ENCODE measurements at regions not wholly inside any gene's neighbourhood (a gene's known extent, or its start where the extent isn't known, plus 50 kb on each side); places are given as distances from the start of the nearest gene placed in this dataset.

- Histone ChIP-seq H3K36me3 (no peaks in the 10 kb centered on the region), H3K9ac (no peak overlapping the region), H3K4me1 (no peaks in the 10 kb centered on the region), H3K27me3 (no peaks in the 10 kb centered on the region), H3K9me3 (ENCODE audit: low read depth) (no peaks in the 10 kb centered on the region), H3F3A (ENCODE audit: low read depth) (no peaks in the 10 kb centered on the region), H3K27ac (no peak overlapping the region), H2AFZ (replicated peaks) (no peak overlapping the region), H4K20me1 (ENCODE audit: low read depth) (no peaks in the 10 kb centered on the region), H3K4me3 (no peak overlapping the region), H3K4me2 (no peak overlapping the region), H3K79me2 (ENCODE audit: low read depth) (no peaks in the 10 kb centered on the region)
- H3K36me3 Mint-ChIP-seq: no peaks in the 10 kb centered on the region
- H3K27ac Mint-ChIP-seq: no peak overlapping the region
- H3K4me3 Mint-ChIP-seq: no peak overlapping the region
- peaks cover 2% of the 10 kb centered on the region for H3K27me3 Mint-ChIP-seq (ENCODE audit: insufficient read depth, low read depth)
- no peaks in the 10 kb centered on the region for H3K9me3 Mint-ChIP-seq
- DNase-seq (ENCODE audit: low spot score): no peak
- TF ChIP-seq CTCF (IDR thresholded peaks at IDR 0.05): no peak
- TF ChIP-seq EZH2 (IDR thresholded peaks at IDR 0.05): no peak
- TF ChIP-seq EZH2phosphoT487 (IDR thresholded peaks at IDR 0.05): no peak
- H3K4me1 Mint-ChIP-seq: no peaks in the 10 kb centered on the region
Measured at GRCh38 chr19:31013384-31014020, 335.7 kb downstream of the TSHZ3 start.

- DNase-seq (ENCODE audit: low spot score): peak; percentile 11
- TF ChIP-seq EZH2phosphoT487 (IDR thresholded peaks at IDR 0.05) (no peak), EZH2 (IDR thresholded peaks at IDR 0.05) (no peak), CTCF (IDR thresholded peaks at IDR 0.05) (peak; percentile 24)
- no peaks in the 10 kb centered on the region for H3K36me3 Mint-ChIP-seq
- no peaks in the 10 kb centered on the region for H3K4me1 Mint-ChIP-seq
- Histone ChIP-seq H3K4me2 (no peak overlapping the region), H3K9ac (no peak overlapping the region), H3K4me3 (no peak overlapping the region), H2AFZ (replicated peaks) (no peak overlapping the region), H3K79me2 (ENCODE audit: low read depth) (no peaks in the 10 kb centered on the region), H3K36me3 (no peaks in the 10 kb centered on the region), H3K4me1 (no peaks in the 10 kb centered on the region), H3K27ac (no peak overlapping the region), H3K27me3 (no peaks in the 10 kb centered on the region), H3F3A (ENCODE audit: low read depth) (no peaks in the 10 kb centered on the region), H4K20me1 (ENCODE audit: low read depth) (no peaks in the 10 kb centered on the region), H3K9me3 (ENCODE audit: low read depth) (no peaks in the 10 kb centered on the region)
- H3K4me3 Mint-ChIP-seq: no peak overlapping the region
- no peaks in the 10 kb centered on the region for H3K9me3 Mint-ChIP-seq
- H3K27me3 Mint-ChIP-seq (ENCODE audit: insufficient read depth, low read depth): peaks cover 13% of the 10 kb centered on the region
- H3K27ac Mint-ChIP-seq: no peak overlapping the region
Measured at GRCh38 chr19:31002518-31003244, 346.6 kb downstream of the TSHZ3 start.

DNA sequence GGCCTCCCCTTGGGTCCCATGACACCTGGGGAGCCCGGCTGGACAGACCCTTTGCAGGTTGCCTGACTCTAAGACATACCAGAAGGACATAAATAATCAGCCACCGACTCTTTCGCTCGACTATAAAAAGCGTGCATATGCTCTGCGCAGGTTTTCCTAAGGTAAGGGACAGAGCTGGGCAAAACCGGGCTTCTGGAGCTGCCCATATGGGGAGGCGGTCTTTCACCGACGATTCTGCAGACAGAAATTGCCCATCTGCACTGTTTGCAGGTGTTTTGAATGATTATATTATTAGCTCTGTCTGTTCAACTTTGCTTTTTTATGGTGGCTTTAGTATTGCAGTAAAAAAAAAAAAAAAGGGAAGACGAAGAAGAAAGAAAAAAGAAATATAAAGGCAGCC lies 347.2 kb downstream of the TSHZ3 start:
- H3K27me3 ChIP-seq: no peaks in the 10 kb centered on the region
- no peak overlapping the region for H3K4me2 ChIP-seq
- H3K36me3 ChIP-seq: no peaks in the 10 kb centered on the region
- Mint-ChIP-seq H3K27me3 (ENCODE audit: insufficient read depth, low read depth) (peaks cover 10% of the 10 kb centered on the region), H3K27ac (no peak overlapping the region), H3K4me3 (no peak overlapping the region), H3K9me3 (no peaks in the 10 kb centered on the region), H3K4me1 (no peaks in the 10 kb centered on the region), H3K36me3 (no peaks in the 10 kb centered on the region)
- H3F3A ChIP-seq (ENCODE audit: low read depth): no peaks in the 10 kb centered on the region
- no peaks in the 10 kb centered on the region for H3K9me3 ChIP-seq (ENCODE audit: low read depth)
- H3K4me3 ChIP-seq: no peak overlapping the region
- no peak overlapping the region for H3K9ac ChIP-seq
- H3K4me1 ChIP-seq: no peaks in the 10 kb centered on the region
- H3K27ac ChIP-seq: no peak overlapping the region
- no peak for DNase-seq (ENCODE audit: low spot score)
- H2AFZ ChIP-seq (replicated peaks): no peak overlapping the region
- no peak for TF ChIP-seq EZH2 (IDR thresholded peaks at IDR 0.05)
- no peak for TF ChIP-seq EZH2phosphoT487 (IDR thresholded peaks at IDR 0.05)
- TF ChIP-seq CTCF (IDR thresholded peaks at IDR 0.05): no peak
- H3K79me2 ChIP-seq (ENCODE audit: low read depth): no peaks in the 10 kb centered on the region
- no peaks in the 10 kb centered on the region for H4K20me1 ChIP-seq (ENCODE audit: low read depth)

Data from neural progenitor cell (in vitro differentiated cells).